NCI-H2171 (cell line): ENCODE measurements at regions not wholly inside any gene's neighbourhood (a gene's known extent, or its start where the extent isn't known, plus 50 kb on each side); places are given as distances from the start of the nearest gene placed in this dataset.
"Not testable (repeated sequence)": the region's sequence is repeated elsewhere in the genome, so short reads cannot be mapped to it uniquely, and the experiment has no call there.

ENCODE experiments used
- DNase-seq: peaks from one replicate; lab custom pipeline; 2025; lab: John Stamatoyannopoulos, UW

GRCh38 chr4:105050896-105051295 is 95.8 kb upstream of the TET2 start:
- DNase-seq: no peak

DNA sequence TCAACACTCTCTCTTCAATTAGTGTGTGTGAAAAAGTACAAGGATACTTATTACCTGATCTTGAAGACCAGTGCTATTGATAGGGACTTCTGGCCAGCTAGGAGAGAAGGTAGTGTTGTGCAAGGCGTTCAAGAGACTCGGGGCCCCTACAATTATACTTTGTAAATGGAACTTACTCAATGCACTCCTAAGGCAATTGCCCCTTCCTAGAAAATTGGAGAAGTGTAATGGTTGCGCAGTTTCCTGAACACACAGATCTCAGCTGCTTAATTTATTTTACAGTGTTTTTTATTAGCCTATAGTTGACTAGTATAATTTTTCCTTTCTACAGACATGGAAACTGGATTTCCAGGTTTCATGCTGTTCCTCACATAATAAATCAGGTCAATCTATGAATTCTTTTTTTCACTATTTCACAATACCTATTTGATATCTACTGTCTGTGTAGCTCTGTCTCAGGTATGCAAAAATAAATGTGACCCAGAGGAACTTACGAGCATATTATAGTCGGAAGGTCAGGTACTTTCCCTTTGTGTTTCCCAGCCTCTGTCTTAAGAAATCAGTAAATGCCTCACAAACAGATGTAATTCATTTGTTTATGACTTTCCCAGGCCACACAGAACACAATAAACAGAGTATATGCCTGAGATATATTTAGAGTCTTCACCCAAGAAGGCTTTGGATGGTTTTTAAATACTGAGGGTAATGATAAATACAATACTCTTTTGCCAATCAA is 89.1 kb upstream of the TET2 start:
- no peak for DNase-seq

DNA sequence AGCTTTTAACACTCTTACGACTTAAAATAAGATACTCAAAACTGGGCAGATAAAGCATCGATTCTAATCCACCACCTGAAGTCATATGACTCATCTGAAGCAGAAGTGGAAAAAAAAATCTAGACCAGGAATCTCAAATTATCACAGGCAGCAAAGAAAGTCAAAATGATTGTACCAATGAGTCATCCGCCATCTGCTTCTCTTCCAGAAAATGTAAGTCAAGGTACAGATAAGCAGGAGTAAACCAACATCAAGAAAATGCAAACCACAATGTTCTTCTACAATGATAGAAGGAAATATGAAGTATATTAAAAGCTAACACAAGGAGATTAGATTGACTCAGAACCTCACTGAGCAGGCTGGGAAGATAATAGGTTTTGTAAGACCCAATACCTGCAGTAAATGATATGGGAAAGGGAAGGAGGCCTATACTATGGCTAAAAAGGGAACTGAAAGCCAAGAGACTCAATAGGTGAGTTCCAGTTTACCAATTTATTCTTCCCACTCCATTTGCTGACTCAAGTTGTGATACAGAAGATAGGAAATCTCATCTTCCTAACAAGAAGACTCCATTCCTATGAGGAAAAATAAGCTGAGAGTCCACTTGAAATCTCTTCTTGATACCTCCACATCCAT is 88.4 kb upstream of the TET2 start:
- no peak for DNase-seq

DNA sequence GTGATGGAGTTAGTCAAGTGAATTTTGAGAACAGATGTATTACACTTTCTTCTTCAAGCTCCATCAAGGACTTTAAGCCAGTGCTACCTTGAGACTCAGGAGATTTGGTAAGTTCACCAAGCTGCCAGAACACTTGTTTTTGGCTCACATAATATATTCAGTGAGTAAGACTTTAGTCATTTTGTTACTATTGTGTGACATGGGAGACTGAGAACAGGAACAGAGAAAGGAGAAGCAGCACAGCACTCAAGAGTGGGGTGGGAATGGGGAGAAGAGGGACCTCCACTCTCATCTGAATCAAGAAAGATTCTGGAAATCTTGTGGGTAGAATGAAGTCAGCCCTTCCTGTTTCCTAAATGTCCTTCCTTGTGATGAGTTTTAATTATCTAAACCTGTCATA is 87.3 kb upstream of the TET2 start:
- DNase-seq: no peak

DNA sequence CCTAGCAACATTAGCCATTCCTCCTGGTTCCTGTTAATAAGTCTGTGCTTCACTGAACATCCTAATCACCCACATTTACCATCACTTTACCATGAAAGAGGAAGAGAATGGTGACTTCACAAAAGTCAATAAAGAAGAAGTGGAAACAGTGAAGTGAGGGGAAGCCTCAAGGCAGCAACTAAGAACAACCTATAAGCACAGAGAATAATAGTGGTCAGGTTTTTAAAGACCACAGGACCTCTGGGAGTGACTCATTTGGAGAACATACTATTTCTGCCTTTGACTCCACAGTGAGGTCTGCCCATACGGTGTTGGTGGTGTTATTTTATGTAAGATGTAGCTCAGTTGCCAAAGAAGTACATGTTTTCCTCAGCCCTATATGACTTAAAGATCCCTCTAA is 86.0 kb upstream of the TET2 start:
- no peak for DNase-seq

DNA sequence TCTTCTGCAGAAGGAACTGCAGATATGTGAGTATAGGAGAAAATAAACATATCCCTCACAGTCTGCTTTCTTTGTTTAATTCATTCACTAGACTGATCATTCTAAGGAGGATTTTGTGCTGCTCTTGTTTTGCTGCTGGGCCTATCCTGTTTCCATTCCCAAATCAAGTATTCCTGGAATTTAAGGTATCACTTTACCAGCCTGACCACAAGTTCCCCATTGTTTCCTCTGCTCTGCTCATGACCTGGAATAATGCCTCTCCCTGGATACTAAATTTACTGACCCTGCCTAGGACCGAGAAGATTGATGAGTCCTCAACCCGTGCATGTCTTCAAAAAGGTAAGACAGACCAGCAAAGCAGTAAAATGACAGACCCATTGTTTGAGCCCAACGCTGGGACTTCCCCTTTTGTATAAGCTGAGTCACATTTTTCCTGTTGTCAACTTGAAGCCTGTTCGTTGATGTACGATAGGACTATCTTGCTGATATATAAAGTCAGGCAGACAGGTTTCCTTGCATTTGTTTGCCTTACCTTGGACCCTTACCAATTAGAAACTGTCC is 85.5 kb upstream of the TET2 start:
- no peak for DNase-seq

- no peak for DNase-seq
Observed at GRCh38 chr4:105061731-105062130, 84.9 kb upstream of the TET2 start.

- no peak for DNase-seq
Observed at GRCh38 chr4:105066401-105066800, 80.3 kb upstream of the TET2 start.

- no peak for DNase-seq
Observed at GRCh38 chr4:105067431-105067830, 79.2 kb upstream of the TET2 start.

DNA sequence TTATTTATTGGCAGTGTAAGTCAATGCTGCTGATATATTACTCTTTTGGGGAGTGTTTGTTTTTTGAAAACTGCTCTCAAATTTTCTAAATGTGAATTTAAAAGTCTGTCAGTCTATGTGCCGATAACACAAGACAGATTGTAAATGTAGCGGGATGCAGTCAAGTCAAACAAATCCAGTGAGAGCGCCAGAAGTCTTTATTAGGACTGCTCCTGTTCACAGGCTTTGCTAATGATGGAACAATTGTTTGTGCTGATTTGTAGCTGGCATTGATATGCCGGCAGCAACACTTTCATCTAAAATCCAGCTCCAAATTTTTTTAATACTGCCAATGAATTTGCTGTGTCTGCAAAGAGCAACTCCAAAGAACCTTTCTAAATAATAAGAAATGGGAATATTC is 78.7 kb upstream of the TET2 start:
- no peak for DNase-seq

DNA sequence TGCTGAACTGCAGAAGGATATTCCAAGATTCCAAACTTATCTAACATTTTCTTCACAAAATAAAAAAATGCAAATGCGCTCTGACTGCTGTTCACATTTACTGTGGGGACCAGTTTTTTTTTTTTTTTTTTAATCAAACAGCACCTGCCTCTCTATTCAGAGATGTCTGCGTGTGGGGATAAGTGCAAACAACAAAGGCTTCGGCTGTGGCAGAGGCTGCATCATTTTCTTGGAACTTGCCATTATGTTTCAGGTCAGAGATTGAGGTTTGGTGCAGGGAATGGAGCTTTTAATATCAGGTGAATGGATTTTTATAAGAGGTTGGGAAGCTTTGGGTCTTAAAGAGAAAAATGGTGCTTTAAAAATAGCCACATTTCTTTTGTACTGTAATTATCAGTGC is 78.2 kb upstream of the TET2 start:
- no peak for DNase-seq

- DNase-seq: not testable (repeated sequence)
Observed at GRCh38 chr4:105072095-105072494, 74.6 kb upstream of the TET2 start.

GRCh38 chr4:105074097-105074496 is 72.6 kb upstream of the TET2 start:
- DNase-seq: no peak

GRCh38 chr4:105075045-105075444 is 71.6 kb upstream of the TET2 start:
- no peak for DNase-seq

DNA sequence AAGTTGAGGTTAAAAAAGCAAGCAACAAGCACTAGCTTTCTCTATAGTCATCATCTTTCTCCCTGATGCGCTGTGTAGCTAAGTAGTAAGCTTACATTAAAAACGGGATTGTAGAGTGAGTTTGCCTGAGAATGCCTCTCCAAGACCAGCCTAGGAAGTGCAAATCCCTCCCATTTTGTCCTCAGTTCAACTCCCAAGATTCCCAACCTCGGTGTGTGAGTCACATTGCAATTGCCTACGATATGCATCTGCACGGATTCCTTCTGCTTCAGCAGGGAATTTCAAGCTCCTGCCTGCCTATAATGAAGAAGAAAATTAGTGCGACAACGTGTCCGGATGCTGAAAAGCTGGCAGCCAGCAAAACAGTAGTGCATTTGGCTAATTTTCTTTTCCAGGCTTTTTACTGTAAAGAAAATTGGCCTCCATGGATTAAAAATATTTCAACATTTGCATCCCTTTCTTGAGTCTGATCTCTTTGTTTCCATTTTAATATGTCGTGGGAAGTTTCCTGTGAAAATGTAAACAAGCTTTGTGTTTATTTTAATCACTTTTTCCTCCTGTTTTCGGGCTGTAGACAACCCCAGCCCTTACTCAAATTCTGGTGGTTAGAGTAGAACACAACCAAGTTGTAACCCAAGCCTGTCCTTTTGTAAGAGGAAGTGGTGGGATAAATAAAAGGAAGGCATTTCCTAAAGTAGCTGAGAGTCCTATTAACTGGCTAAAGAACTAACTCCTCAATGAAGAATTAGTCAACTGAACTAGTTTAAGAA is 58.4 kb upstream of the TET2 start:
- DNase-seq: no peak

GRCh38 chr4:105092356-105092755 is 54.3 kb upstream of the TET2 start:
- DNase-seq: no peak

- DNase-seq: no peak
Observed at GRCh38 chr4:105092768-105093167, 53.9 kb upstream of the TET2 start.

- DNase-seq: no peak
Observed at GRCh38 chr4:105093975-105094374, 52.7 kb upstream of the TET2 start.
